ENCODE measurements at regions not wholly inside any gene's neighbourhood (a gene's known extent, or its start where the extent isn't known, plus 50 kb on each side); places are given as distances from the start of the nearest gene placed in this dataset.

GRCh38 chr18:52136532-52136931 is 203.5 kb upstream of the DCC start:
- Histone ChIP-seq H3K9me3 (peaks cover 0 to 24% (median 4%) of the 10 kb centered on the region in 12 donors), H3K27me3 (peaks cover 0 to 4% (median 0%) of the 10 kb centered on the region in 9 donors), H3K4me1 (no peaks in the 10 kb centered on the region), H3K27ac (no peak overlapping the region), H3K36me3 (no peaks in the 10 kb centered on the region), H3K4me3 (no peak overlapping the region)
- no peak for DNase-seq
- no peak for ATAC-seq
- TF ChIP-seq CTCF (IDR thresholded peaks at IDR 0.05) (no peak), POLR2A (IDR thresholded peaks at IDR 0.05) (no peak)
- intact Hi-C loops (cut with DNase I), result no loop called here

- 66 to 84% (median 73%) methylated on average over 5 to 6 of the region's 6 CpGs for WGBS, 4 donors
- H3K9me3 ChIP-seq, result peaks cover 0 to 22% (median 3%) of the 10 kb centered on the region in 12 donors
Measured at GRCh38 chr18:52140986-52141385, 199.0 kb upstream of the DCC start.

GRCh38 chr18:52150050-52150449 is 189.9 kb upstream of the DCC start:
- no peaks in the 10 kb centered on the region for H3K4me1 ChIP-seq
- no peaks in the 10 kb centered on the region for H3K36me3 ChIP-seq
- H3K9me3 ChIP-seq, result peaks cover 0 to 13% (median 2%) of the 10 kb centered on the region in 12 donors
- no peak overlapping the region for H3K27ac ChIP-seq
- no peaks in the 10 kb centered on the region for H3K27me3 ChIP-seq
- ATAC-seq (no peak), DNase-seq (no peak)
- TF ChIP-seq POLR2A (IDR thresholded peaks at IDR 0.05) (no peak), CTCF (IDR thresholded peaks at IDR 0.05) (no peak)
- 72 to 78% (median 75%) methylated on average over 2 of the region's 2 CpGs for WGBS, 4 donors
- intact Hi-C loops (cut with DNase I), result no loop called here
- H3K4me3 ChIP-seq, result no peak overlapping the region

More at GRCh38 chr18:52140986-52141385, 199.0 kb upstream of the DCC start:
- DNase-seq, result no peak
- Histone ChIP-seq H3K4me3 (no peak overlapping the region), H3K27me3 (peaks cover 0 to 4% (median 0%) of the 10 kb centered on the region in 9 donors), H3K36me3 (no peaks in the 10 kb centered on the region), H3K4me1 (no peaks in the 10 kb centered on the region), H3K27ac (no peak overlapping the region)
- no peak for TF ChIP-seq CTCF (IDR thresholded peaks at IDR 0.05)
- TF ChIP-seq POLR2A (IDR thresholded peaks at IDR 0.05), result no peak
- ATAC-seq, result no peak
- intact Hi-C loops (cut with DNase I), result no loop called here

- no peaks in the 10 kb centered on the region for H3K36me3 ChIP-seq
- peaks cover 0 to 7% (median 0%) of the 10 kb centered on the region in 12 donors for H3K9me3 ChIP-seq
- H3K27me3 ChIP-seq, result no peaks in the 10 kb centered on the region
- DNase-seq, result no peak
- TF ChIP-seq POLR2A (IDR thresholded peaks at IDR 0.05), result no peak
- TF ChIP-seq CTCF (IDR thresholded peaks at IDR 0.05), result no peak
- H3K4me1 ChIP-seq, result no peaks in the 10 kb centered on the region
- no peak overlapping the region for H3K4me3 ChIP-seq
- no peak for ATAC-seq
- H3K27ac ChIP-seq, result no peak overlapping the region
- 60 to 81% (median 78%) methylated on average over 3 of the region's 3 CpGs for WGBS, 4 donors
- intact Hi-C loops (cut with DNase I), result no loop called here
Measured at GRCh38 chr18:52152036-52152435, 188.0 kb upstream of the DCC start.

Data from heart left ventricle (tissue), 16 donors.